GM20431 (cell line): ENCODE measurements at regions not wholly inside any gene's neighbourhood (a gene's known extent, or its start where the extent isn't known, plus 50 kb on each side); places are given as distances from the start of the nearest gene placed in this dataset.
"Not testable (repeated sequence)": the region's sequence is repeated elsewhere in the genome, so short reads cannot be mapped to it uniquely, and the experiment has no call there.

Experiments
- in situ Hi-C: fragments of 300-500 bp; cut with MseI, MboI; formaldehyde crosslinking; loops from one replicate; pipeline ENCODE4 v1.15.0; 2020; ENCODE audit warnings: low sequenced_read_pairs; ENCODE audit not compliant: unreplicated experiment

DNA sequence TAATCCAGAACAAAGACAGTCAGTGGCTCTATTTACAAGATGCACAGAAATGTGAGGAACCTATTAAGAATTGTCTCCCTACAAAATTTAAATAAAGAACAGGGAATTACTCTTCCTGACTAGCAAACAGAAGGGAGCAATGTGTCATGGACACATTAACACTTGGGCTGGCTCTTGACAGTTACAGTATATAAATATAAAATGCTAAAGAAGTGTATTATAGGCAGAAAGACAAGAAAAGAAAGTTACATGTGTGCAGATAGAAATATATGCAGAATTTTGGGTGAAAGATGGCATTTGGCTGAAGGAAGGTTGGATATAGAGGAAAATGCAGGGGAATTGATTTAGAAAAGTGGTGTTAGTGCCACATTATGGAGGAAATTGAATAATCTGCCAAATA lies 2257.1 kb upstream of the ACO1 start:
- in situ Hi-C loops: no loop called here

DNA sequence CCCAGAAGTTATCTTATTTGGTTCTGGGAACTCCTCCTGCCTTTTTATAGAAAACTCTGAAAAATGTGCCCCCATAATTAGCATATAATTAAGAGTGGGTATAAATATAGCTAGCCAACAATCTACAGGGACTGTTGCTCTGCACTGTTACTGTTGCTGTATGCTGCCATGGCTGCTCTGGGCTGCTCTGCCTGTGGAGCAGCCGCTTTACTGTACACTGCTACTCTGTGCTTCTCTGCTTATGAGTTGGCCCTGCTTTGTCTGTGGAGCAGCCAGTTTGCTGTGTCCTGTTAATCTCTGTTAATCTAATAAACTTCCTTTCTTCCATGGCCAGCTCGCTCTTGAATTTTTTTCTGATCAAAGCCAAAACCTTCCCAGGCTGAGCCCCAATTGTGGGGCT lies 2244.0 kb upstream of the ACO1 start:
- in situ Hi-C loops: no loop called here

- in situ Hi-C loops: no loop called here
These were observed 2223.9 kb upstream of the ACO1 start for GRCh38 chr9:30160570-30160969.

- in situ Hi-C loops: no loop called here
These were observed 2212.2 kb upstream of the ACO1 start for GRCh38 chr9:30172206-30172605.

DNA sequence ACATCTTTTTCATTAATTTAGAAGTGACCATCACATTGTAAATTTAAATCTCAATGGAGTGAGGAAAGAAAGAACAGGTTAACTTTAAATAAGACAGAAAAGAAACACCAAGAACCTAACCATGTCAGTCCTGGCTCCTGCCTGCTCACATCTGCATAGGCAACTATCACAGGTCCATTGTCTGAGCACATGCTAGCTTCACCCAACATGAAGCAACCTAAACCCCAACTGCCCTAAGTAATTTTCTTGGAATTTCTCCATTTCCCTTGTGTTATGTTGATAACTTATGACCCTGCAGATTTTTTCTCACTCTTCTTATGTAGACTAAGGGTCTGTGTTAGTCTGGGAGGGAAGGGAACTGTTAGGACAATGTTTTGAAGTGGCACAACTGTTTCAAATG lies 2205.8 kb upstream of the ACO1 start:
- in situ Hi-C loops: no loop called here

- in situ Hi-C loops: no loop called here
These were observed 2191.0 kb upstream of the ACO1 start for GRCh38 chr9:30193421-30193820.

DNA sequence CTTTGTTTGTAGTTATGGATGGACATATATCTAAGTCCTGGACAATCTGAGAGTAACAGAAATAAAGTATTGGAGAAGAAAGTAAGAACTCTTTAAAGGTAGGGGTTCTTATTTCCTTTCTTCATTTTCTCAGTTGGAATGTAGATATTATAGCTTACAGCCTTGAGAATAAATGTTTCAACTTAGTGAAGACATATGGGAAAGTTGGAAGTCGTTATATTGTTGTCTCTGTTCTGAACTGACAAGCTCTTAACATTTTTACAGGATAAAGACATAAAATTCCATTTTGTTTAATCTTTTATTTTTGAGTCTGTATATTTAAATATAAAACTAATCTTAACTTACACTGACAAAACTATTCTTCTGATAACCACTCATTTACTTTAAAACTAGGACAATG lies 2187.5 kb upstream of the ACO1 start:
- in situ Hi-C loops: no loop called here

DNA sequence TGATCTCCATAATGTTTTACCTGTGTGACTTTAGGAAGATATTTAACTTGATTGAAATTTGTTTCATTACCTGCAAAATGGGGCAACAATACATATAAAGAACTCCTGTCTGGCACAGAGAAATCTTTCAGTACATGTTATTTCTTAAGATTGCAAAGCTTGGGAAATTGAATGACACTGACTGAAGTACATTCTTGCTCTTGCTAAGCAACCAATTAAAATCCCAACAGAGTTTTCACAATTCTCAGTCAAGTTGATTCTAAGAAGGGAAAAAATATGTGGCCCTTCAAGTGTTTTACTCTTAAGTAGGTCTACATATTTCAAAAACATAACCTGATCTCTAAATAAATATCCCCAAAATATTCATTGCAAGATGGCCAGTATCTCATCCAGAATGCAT lies 2187.0 kb upstream of the ACO1 start:
- in situ Hi-C loops: no loop called here

GRCh38 chr9:30197954-30198353 lies 2186.5 kb upstream of the ACO1 start:
- in situ Hi-C loops: no loop called here

DNA sequence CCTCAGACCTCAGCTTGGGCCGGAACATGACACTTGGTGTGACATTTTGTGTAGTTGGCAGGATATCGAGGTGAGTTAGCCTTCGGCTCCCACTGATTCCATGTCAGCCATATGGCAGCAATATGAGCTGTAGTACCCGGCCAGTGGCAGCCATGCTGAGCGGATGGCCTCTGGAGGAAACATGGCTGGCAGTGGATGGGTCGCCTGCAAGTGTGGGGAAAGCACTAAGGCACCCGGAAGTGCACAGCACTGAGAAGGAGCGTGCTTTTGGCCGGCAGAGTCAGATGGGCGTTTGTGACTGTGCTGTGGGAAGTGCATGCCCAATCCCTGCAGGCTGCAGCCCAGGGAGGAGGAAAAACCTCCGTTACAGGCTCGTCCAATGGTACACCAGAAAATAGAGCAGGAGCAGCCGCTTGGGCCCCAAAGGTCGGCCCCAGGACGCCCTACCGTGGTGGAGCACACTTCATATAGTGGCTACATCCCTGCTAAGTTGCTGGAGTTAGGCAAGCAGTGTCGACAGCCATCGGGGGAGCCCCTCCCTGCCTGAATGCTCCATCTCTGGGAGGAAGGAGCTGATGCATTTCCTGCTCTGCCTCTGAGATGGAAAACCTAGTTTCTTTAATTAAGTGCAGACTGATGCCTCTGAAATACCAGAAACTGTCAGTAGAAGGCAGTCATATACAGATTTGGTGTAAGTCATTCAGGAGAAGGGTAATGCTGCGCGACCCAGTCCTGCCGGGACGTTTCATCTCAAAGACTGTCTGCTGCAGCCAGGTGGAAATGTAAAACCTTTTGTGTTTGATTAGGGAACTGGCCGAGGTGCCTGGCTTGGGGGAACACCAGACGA lies 2185.8 kb upstream of the ACO1 start:
- in situ Hi-C loops: no loop called here

GRCh38 chr9:30201024-30201423 lies 2183.4 kb upstream of the ACO1 start:
- in situ Hi-C loops: no loop called here

DNA sequence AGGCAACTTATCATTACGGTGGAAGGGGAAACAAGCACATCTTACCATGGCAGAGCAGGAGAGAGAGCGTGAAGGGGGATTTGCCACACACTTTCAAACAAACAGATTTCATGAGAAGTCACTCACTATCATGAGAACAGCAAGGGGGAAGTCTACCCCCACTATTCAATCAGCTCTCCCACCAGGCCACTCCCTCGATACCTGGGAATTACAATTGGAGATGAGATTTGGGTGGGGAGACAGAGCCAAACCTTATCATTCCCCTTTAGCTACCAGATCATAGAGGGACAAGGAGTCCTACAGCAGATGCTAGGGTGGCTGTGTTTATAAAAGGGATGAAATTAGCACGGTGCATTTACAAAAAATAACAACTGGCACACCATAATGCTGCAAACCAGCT lies 2149.4 kb upstream of the ACO1 start:
- in situ Hi-C loops: no loop called here

- in situ Hi-C loops: no loop called here
These were observed 2148.9 kb upstream of the ACO1 start for GRCh38 chr9:30235564-30235963.

DNA sequence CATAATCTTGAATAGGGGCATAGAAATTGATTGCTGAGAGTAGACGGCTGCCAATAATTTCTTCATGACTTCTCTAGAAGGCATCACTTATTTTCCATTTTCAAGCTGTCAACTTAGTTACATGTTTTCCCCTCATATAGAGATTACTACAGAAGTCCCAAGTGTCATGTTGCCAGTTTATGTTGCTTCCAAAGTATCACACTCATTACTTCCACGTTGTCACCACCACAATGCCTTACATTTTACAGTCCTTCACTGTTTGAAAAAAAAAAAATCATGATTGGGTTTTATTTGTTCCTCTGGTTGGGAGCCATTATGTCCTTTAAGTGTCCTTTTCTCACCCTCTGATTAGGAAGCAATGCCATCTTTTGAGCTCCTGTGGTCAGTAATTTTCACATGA lies 2144.6 kb upstream of the ACO1 start:
- in situ Hi-C loops: no loop called here

- in situ Hi-C loops: no loop called here
These were observed 2141.0 kb upstream of the ACO1 start for GRCh38 chr9:30243467-30243866.

DNA sequence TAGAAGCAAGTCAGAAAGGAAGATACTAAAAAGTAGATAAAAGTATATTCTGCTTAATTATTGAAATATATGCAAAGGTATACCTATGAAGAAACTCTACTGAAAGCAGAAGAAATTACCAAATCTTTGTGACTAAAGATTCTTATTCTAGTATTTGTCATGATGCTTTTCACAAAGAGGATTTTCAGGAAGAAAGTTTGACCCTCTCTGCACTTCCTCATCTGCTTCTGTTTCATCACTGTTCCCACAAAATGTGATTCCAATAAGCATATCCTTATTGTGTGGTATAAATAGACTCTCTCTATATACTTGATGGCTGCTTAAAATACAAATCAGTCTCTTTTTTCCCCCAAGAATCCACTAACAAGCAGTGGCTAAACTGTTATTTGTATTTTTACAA lies 2139.6 kb upstream of the ACO1 start:
- in situ Hi-C loops: no loop called here

DNA sequence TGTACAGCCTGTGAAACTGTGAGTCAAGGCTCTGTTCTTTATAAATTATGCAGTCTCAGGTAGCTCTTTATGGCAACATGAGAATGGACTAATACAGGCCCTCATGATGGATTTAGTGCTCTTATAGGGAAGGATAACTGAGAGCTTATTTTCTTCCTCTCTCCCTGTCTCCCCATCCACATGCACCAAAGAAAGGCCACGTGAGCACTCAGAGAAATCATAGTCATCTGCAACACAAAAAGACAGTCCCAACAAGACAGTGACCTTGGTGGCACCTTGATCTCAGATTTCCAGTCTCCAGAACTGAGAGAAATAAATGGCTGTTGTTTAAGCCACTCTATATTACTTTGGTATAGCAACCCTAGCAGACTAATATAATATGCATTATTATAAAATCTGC lies 2133.6 kb upstream of the ACO1 start:
- in situ Hi-C loops: no loop called here

DNA sequence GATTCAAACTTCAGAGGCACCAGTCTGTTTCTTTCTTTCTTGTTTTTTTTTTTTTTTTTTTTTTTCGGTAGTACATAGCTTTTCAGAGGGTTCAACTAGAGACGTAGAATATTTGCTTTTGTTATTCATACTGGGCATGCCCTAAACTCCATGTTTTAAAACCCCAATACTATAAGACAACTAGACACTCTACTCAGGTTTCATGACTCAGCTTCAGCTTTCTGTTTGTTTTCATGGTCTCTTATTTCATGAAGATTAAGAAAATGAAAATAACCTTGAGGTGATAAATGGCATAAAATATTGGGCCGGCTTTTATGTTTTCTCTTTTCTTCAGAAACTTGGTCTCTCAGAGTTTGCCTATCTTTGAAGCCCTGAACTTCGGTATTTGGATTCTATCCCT lies 2126.3 kb upstream of the ACO1 start:
- in situ Hi-C loops: no loop called here

GRCh38 chr9:30280229-30280900 lies 2104.1 kb upstream of the ACO1 start:
- in situ Hi-C loops: no loop called here

DNA sequence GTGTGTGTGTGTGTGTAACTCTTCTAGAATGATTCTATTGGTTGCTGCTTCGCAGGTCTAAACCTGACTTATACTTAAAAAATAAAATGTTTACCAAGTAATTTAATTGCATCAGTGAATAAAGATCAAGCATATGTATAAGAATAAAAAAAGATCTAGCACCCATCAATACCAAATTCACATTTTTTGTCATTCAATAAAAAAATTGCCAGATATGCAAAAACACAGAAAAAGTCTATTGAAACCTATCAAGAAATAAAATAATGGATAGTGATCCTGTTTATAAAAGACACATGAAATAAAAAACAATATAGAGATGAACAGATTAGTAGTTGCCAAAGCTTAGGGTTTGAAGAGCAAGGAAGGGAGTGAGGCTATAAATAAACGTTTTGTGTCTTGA lies 2095.0 kb upstream of the ACO1 start:
- in situ Hi-C loops: no loop called here

- in situ Hi-C loops: not testable (repeated sequence)
These were observed 2092.4 kb upstream of the ACO1 start for GRCh38 chr9:30292026-30292425.

DNA sequence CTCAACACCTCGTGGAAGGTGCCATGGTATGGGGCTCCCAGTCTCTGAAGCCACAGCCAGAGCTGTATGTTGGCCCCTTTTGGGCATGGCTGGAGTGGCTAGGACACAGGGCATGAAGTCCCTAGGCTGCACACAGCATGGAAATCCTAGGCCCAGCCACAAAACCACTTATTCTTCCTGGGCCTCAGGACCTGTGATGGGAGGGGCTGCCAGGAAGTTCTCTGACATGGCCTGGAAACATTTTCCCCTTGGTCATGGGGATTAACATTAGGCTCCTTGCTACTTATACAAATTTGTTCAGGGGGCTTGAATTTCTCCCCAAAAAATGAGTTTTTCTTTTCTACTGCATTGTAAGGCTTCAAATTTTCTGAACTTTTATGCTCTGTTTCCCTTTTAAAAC lies 2091.2 kb upstream of the ACO1 start:
- in situ Hi-C loops: no loop called here
